ENCODE measurements at regions not wholly inside any gene's neighbourhood (a gene's known extent, or its start where the extent isn't known, plus 50 kb on each side); places are given as distances from the start of the nearest gene placed in this dataset.

DNA sequence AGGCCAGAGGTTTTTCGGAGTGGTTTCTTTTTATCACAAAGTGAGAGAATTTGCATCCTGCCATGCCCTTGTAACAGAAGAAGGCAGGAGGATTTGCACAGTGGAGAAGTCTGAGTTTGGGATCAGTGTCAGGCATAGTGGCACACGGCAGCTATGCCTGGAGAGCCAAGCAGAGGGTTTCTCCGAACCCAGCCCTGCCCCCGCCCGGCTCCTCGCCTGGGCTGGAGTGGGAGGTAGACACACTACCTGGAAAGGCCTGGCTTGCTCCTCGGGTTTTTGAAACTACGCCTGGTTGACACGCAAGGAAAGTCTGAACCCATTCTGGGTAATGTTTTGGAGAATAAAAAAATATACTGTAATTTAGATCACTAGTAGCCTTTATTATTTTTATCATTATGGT lies 1653.6 kb upstream of the TENM3 start:
- Histone ChIP-seq H2AFZ (ENCODE audit: low read length) (no peak overlapping the region), H3K27me3 (ENCODE audit: control insufficient read depth in 1 of 2, insufficient read depth in 2 of 2, low read length in 2 of 2) (no peaks in the 10 kb centered on the region; a peak in 1 of 5 replicates), H3K4me1 (ENCODE audit: insufficient read depth, low read length) (no peaks in the 10 kb centered on the region), H3K4me2 (ENCODE audit: low read depth, low read length) (no peak overlapping the region), H3K36me3 (replicated peaks in 1 of 2; ENCODE audit: control insufficient read depth in 1 of 2, insufficient read depth in 2 of 2, low read length in 2 of 2) (no peaks in the 10 kb centered on the region), H3K79me2 (ENCODE audit: insufficient read depth, low read length) (no peaks in the 10 kb centered on the region), H3K9ac (ENCODE audit: insufficient read depth, low read depth, low read length) (no peak overlapping the region), H3K27ac (ENCODE audit: extremely low read length, insufficient read depth, low read length) (no peak overlapping the region), H4K20me1 (ENCODE audit: insufficient read depth, low read length) (no peaks in the 10 kb centered on the region), H3K9me3 (ENCODE audit: low read length) (no peaks in the 10 kb centered on the region), H3K4me3 (replicated peaks in 1 of 3; ENCODE audit: insufficient read depth in 1 of 3, low read depth in 2 of 3, low read length in 3 of 3) (no peak overlapping the region)
- ChIA-PET CTCF (ENCODE audit: low intra/inter-chr PET ratio, low total read pairs) (no interaction called here), POLR2A (no interaction called here)
- 19% methylated on average over 8 of the region's 9 CpGs for WGBS (ENCODE audit: low lambda C conversion rate)
- DNase-seq (ENCODE audit: low spot score) = no peak
- FAIRE-seq = no peak
- intact Hi-C loops (cut with micrococcal nuclease; ENCODE audit: unreplicated experiment) = no loop called here
- in situ Hi-C loops (cut with HindIII; ENCODE audit: extremely low pct_ligation_motif_present, low pct_unique_long_range_greater_than_20kb) = no loop called here
- BruUV-seq (replicated peaks) = no TSS peak
- ATAC-seq = no peak
- no peak for TF ChIP-seq HMGXB3 (CRISPR knock-in tag; IDR thresholded peaks at IDR 0.05; ENCODE audit: borderline replicate concordance)
- no peak for TF ChIP-seq MAFG (CRISPR knock-in tag; IDR thresholded peaks at IDR 0.05)
- TF ChIP-seq JUN (CRISPR knock-in tag; IDR thresholded peaks at IDR 0.05) = no peak
- TF ChIP-seq ZBTB20 (CRISPR knock-in tag; IDR thresholded peaks at IDR 0.05; ENCODE audit: borderline replicate concordance, low read depth) = no peak
- TF ChIP-seq ZFP1 (CRISPR knock-in tag; IDR thresholded peaks at IDR 0.05) = no peak
- no peak for TF ChIP-seq ZNF629 (CRISPR knock-in tag; conservative IDR thresholded peaks at IDR 0.05)
- TF ChIP-seq, protein P1, sequence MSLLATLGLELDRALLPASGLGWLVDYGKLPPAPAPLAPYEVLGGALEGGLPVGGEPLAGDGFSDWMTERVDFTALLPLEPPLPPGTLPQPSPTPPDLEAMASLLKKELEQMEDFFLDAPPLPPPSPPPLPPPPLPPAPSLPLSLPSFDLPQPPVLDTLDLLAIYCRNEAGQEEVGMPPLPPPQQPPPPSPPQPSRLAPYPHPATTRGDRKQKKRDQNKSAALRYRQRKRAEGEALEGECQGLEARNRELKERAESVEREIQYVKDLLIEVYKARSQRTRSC (CRISPR knock-in tag; IDR thresholded peaks at IDR 0.05; ENCODE audit: low read depth) = no peak
- TF ChIP-seq ZBTB39 (CRISPR knock-in tag; IDR thresholded peaks at IDR 0.05) = no peak
- TF ChIP-seq ZNF142 (CRISPR knock-in tag; IDR thresholded peaks at IDR 0.05) = no peak
- TF ChIP-seq ZNF788 (CRISPR knock-in tag; IDR thresholded peaks at IDR 0.05; ENCODE audit: borderline replicate concordance) = no peak
- no peak for TF ChIP-seq ZNF460 (CRISPR knock-in tag; IDR thresholded peaks at IDR 0.05; ENCODE audit: borderline replicate concordance)

Data from HepG2 (cell line).